BJ (cell line): ENCODE measurements at regions not wholly inside any gene's neighbourhood (a gene's known extent, or its start where the extent isn't known, plus 50 kb on each side); places are given as distances from the start of the nearest gene placed in this dataset.

Experiments
- CTCF ChIA-PET: fragments of 350-600 bp; formaldehyde crosslinking; extraction: SDS; loops from one replicate; lab custom pipeline; 2021; ENCODE audit warnings: antibody characterized with exemption, inconsistent platforms; lab: Yijun Ruan, JAX
- POLR2A ChIA-PET: fragments of 300-600 bp; sonication (Branson Sonifier 250); formaldehyde crosslinking; extraction: SDS; loops from one replicate; lab custom pipeline; 2021; ENCODE audit warnings: antibody characterized with exemption; lab: Charles Lee
- DNase-seq: peaks from one replicate; pipeline ENCODE4 v3.0.0-alpha.2; 2011; ENCODE audit warnings: low read depth
- H3K27me3 ChIP-seq: 2 replicates; pipeline ENCODE4 v1.6.0; 2011; ENCODE audit warnings: low read length; ENCODE audit not compliant: control insufficient read depth, insufficient read depth
- H3K36me3 ChIP-seq: 2 replicates; pipeline ENCODE4 v1.5.1; 2011; ENCODE audit warnings: low read length; ENCODE audit not compliant: control insufficient read depth, insufficient read depth
- H3K4me3 ChIP-seq: 2 replicates; pipeline ENCODE4 v1.5.1; 2011; ENCODE audit warnings: low read depth, mild to moderate bottlenecking, control low read depth, low read length
- CTCF ChIP-seq: IDR thresholded peaks from 2 replicates; pipeline ENCODE4 v1.5.1; 2011; ENCODE audit warnings: low read depth, mild to moderate bottlenecking, control low read depth, inconsistent platforms, low read length, moderate library complexity; ENCODE audit not compliant: insufficient read depth

GRCh38 chr1:4263699-4264098 is 363.6 kb upstream of the C1orf174 start:
- POLR2A ChIA-PET = no interaction called here
- CTCF ChIA-PET = no interaction called here
- TF ChIP-seq CTCF = no peak
- no peaks in the 10 kb centered on the region for H3K27me3 ChIP-seq
- H3K36me3 ChIP-seq = no peaks in the 10 kb centered on the region
- no peak for DNase-seq
- no peak overlapping the region for H3K4me3 ChIP-seq

- no peak for DNase-seq
- no peak overlapping the region for H3K4me3 ChIP-seq
- ChIA-PET CTCF (no interaction called here), POLR2A (no interaction called here)
- TF ChIP-seq CTCF = no peak
- H3K36me3 ChIP-seq = no peaks in the 10 kb centered on the region
- no peaks in the 10 kb centered on the region for H3K27me3 ChIP-seq
These were observed 365.8 kb upstream of the C1orf174 start for GRCh38 chr1:4265836-4266235.

GRCh38 chr1:4267381-4268261 is 367.5 kb upstream of the C1orf174 start:
- DNase-seq = no peak
- H3K27me3 ChIP-seq = no peaks in the 10 kb centered on the region
- ChIA-PET CTCF (no interaction called here), POLR2A (no interaction called here)
- TF ChIP-seq CTCF = no peak
- no peaks in the 10 kb centered on the region for H3K36me3 ChIP-seq
- no peak overlapping the region for H3K4me3 ChIP-seq

GRCh38 chr1:4268262-4268888 is 368.3 kb upstream of the C1orf174 start:
- ChIA-PET CTCF (no interaction called here), POLR2A (no interaction called here)
- DNase-seq = no peak
- no peak for TF ChIP-seq CTCF
- no peaks in the 10 kb centered on the region for H3K36me3 ChIP-seq
- no peak overlapping the region for H3K4me3 ChIP-seq
- H3K27me3 ChIP-seq = no peaks in the 10 kb centered on the region

- H3K27me3 ChIP-seq = no peaks in the 10 kb centered on the region
- no peaks in the 10 kb centered on the region for H3K36me3 ChIP-seq
- no peak overlapping the region for H3K4me3 ChIP-seq
- no peak for DNase-seq
- TF ChIP-seq CTCF = no peak
- POLR2A ChIA-PET = no interaction called here
- CTCF ChIA-PET = no interaction called here
These were observed 368.8 kb upstream of the C1orf174 start for GRCh38 chr1:4268889-4269284.
